AML-193 (cell line): ENCODE measurements at regions not wholly inside any gene's neighbourhood (a gene's known extent, or its start where the extent isn't known, plus 50 kb on each side); places are given as distances from the start of the nearest gene placed in this dataset.
"Not testable (repeated sequence)": the region's sequence is repeated elsewhere in the genome, so short reads cannot be mapped to it uniquely, and the experiment has no call there.

ENCODE experiments used
- DNase-seq, 2 experiments: peaks; one replicate each; lab custom pipeline; 2025; lab: John Stamatoyannopoulos, UW

GRCh38 chr5:125253634-125254033, 507.2 kb upstream of the ZNF608 start:
- not testable (repeated sequence) for DNase-seq

- no peak for DNase-seq
Observed at GRCh38 chr5:125254267-125254666, 507.8 kb upstream of the ZNF608 start.

GRCh38 chr5:125256296-125256695, 509.9 kb upstream of the ZNF608 start:
- no peak for DNase-seq

- no peak for DNase-seq
Observed at GRCh38 chr5:125257057-125257972, 510.9 kb upstream of the ZNF608 start.

GRCh38 chr5:125257997-125258396, 511.6 kb upstream of the ZNF608 start:
- no peak for DNase-seq

- no peak for DNase-seq
Observed at GRCh38 chr5:125258615-125259014, 512.2 kb upstream of the ZNF608 start.

GRCh38 chr5:125261505-125262250, 515.2 kb upstream of the ZNF608 start:
- no peak for DNase-seq

GRCh38 chr5:125262782-125263181, 516.3 kb upstream of the ZNF608 start:
- no peak for DNase-seq

GRCh38 chr5:125263356-125263755, 516.9 kb upstream of the ZNF608 start:
- no peak for DNase-seq

- DNase-seq, result no peak
Observed at GRCh38 chr5:125266106-125266505, 519.7 kb upstream of the ZNF608 start.

GRCh38 chr5:125267636-125268248, 521.3 kb upstream of the ZNF608 start:
- DNase-seq, result no peak

GRCh38 chr5:125269926-125270325, 523.5 kb upstream of the ZNF608 start:
- DNase-seq, result no peak

- DNase-seq, result no peak
Observed at GRCh38 chr5:125272357-125272756, 525.9 kb upstream of the ZNF608 start.

GRCh38 chr5:125274211-125274610, 527.8 kb upstream of the ZNF608 start:
- DNase-seq, result no peak

GRCh38 chr5:125274938-125275724, 528.7 kb upstream of the ZNF608 start:
- no peak for DNase-seq

GRCh38 chr5:125275725-125276090, 529.3 kb upstream of the ZNF608 start:
- DNase-seq, result no peak

GRCh38 chr5:125276096-125276495, 529.7 kb upstream of the ZNF608 start:
- DNase-seq, result no peak

- no peak for DNase-seq
Observed at GRCh38 chr5:125277494-125278154, 531.2 kb upstream of the ZNF608 start.

- DNase-seq, result no peak
Observed at GRCh38 chr5:125278711-125279110, 532.3 kb upstream of the ZNF608 start.

GRCh38 chr5:125281667-125282066, 535.2 kb upstream of the ZNF608 start:
- no peak for DNase-seq

GRCh38 chr5:125283372-125283771, 536.9 kb upstream of the ZNF608 start:
- DNase-seq, result no peak
